ENCODE measurements at regions not wholly inside any gene's neighbourhood (a gene's known extent, or its start where the extent isn't known, plus 50 kb on each side); places are given as distances from the start of the nearest gene placed in this dataset.
"Not testable (repeated sequence)": the region's sequence is repeated elsewhere in the genome, so short reads cannot be mapped to it uniquely, and the experiment has no call there.

DNA sequence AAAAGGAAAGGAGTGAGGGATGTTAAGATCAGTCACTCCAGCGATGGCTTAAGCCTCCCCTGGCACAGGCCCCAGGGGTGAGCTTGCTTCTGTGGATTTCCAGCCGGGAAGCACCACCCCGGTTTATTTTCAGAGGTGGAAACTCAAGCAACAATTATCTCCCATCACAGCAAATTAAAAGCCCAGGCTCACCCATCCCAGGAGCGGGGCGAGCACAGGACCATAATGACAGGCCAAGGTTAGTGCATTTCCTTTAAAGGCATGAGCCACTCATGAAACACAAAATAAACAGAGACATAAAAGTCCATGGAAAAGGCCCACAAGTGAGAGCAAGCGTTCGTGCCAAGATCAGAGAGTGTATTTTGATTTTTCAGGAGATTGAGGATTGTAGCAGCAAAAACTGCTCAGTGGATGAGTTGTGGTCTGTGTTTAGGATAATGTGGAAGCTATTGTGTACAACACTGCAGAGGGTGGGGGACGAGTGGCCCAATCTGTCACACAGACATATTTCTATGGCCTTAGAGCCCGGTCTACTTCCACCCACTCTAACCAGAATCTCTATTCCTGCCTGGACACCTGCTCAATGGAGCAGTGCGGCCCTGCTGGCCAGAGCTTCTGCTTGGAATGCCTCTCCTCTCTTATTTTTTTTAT is 111.4 kb upstream of the CDC42EP3 start:
- DNase-seq = no peak

- DNase-seq = no peak
Measured at GRCh38 chr2:37783545-37783944, 112.1 kb upstream of the CDC42EP3 start.

- DNase-seq = no peak
Measured at GRCh38 chr2:37784071-37784758, 112.8 kb upstream of the CDC42EP3 start.

- no peak for DNase-seq
Measured at GRCh38 chr2:37784759-37785149, 113.3 kb upstream of the CDC42EP3 start.

- no peak for DNase-seq
Measured at GRCh38 chr2:37786191-37786698, 114.8 kb upstream of the CDC42EP3 start.

- no peak for DNase-seq
Measured at GRCh38 chr2:37786854-37787253, 115.4 kb upstream of the CDC42EP3 start.

GRCh38 chr2:37788602-37789209 is 117.3 kb upstream of the CDC42EP3 start:
- no peak for DNase-seq

GRCh38 chr2:37790019-37790418 is 118.6 kb upstream of the CDC42EP3 start:
- no peak for DNase-seq

DNA sequence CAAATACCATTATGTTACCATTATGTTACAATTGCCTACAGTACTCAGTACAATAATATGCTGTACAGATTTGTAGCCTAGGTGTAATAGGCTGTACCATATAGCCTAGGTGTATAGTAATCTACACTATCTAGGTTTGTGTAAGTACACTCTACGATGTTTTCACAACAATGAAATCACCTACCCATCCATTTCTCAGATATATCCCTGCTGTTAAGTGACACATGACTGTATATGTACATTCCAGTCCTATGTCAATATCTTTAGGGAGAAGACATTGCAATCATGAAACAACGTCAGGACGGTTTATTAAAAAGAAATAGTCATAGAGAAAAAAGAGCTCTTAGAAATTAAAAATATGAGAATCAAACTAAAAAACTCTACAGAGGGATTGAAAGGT is 119.0 kb upstream of the CDC42EP3 start:
- DNase-seq = no peak

DNA sequence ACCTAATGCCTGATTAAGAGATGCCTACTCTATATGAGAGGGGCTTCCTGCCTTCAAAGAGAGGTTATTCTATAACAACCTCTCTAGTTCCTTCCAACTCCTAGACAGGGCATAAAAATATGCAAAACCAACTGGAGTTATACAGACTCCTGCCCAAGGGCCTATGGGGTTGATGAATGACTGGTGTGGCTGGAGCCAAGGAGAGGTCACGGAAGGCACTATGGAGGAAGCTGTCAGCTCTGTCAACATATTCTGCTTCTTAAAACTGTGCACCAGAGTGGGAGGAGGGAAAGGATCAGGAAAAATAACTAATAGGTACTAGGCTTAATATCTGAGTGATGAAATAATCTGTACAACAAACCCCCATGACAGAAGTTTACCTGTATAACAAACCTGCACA is 120.9 kb upstream of the CDC42EP3 start:
- no peak for DNase-seq

DNA sequence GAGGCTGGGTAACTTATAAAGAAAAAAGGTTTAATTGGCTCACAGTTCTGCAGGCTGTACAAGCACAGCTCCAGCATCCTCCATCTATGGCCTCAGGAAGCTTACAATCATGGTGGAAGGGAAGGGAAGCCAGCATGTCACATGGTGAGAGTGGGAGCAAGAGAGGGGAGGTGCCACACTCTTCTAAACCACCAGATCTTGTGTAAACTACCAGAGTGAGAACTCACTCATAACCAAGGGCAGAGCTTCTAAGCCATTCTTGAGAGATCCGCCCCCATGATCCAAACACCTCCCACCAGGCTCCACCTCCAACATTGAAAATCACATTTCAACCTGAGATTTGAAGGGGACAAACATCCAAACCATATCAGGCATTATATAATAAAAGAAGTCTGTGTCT is 121.6 kb upstream of the CDC42EP3 start:
- no peak for DNase-seq

DNA sequence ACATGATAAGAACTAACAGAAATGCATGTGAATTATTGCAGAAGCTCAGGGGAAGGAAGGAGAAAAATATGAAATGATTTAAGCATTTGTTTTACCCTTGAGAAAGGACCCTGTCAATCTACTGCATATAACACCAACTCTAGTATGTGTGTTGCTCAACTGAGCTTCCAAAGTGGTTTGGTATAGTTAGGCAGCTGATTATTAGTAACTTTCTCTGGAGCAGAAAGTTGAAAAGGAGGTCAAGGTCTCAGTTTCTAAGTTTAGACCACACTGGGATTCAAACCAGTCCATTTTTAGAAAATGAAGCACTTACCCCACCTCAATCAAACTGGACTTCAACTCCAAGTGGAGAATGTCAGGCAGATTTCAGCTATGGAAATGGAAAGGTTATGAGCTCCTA is 123.3 kb upstream of the CDC42EP3 start:
- DNase-seq = no peak

DNA sequence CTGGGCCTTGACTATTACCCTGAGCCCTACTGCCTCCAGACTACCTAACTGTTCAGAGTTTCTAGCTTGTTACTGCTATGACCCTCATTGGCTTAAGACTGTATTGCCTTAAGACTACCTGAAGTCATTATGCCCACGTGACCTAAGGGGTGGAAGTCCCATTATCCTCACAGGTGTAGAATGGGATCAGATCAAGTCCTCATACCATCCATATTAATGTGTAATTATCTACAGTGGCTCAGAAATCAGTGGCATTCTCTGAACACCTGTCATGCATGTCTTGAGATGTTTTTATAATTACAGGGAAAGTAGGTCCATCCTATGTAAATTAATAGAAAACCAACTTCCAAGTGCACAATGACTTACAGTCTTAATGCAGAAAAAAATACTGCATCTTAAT is 124.0 kb upstream of the CDC42EP3 start:
- DNase-seq = no peak

GRCh38 chr2:37795938-37796337 is 124.5 kb upstream of the CDC42EP3 start:
- DNase-seq = no peak

GRCh38 chr2:37796481-37796880 is 125.0 kb upstream of the CDC42EP3 start:
- no peak for DNase-seq

DNA sequence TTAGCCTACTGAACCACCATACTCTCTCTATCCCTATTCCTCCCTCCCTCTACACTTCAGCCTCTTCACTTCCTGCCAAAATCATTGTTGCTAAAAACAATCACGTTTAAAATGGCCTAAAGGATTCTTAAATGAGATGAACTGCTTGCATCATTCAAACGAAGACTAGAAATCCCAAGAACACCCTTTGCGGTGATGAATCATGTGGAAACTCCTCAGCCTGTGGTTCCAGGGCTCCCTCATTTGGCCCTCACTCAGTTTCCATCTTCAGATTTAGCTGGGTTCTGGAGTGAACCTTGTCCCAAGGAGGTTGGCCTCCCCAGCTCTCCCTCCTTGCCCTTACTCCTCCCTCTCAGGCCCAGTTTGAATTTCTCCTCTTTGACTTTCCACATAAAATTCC is 125.6 kb upstream of the CDC42EP3 start:
- no peak for DNase-seq

DNA sequence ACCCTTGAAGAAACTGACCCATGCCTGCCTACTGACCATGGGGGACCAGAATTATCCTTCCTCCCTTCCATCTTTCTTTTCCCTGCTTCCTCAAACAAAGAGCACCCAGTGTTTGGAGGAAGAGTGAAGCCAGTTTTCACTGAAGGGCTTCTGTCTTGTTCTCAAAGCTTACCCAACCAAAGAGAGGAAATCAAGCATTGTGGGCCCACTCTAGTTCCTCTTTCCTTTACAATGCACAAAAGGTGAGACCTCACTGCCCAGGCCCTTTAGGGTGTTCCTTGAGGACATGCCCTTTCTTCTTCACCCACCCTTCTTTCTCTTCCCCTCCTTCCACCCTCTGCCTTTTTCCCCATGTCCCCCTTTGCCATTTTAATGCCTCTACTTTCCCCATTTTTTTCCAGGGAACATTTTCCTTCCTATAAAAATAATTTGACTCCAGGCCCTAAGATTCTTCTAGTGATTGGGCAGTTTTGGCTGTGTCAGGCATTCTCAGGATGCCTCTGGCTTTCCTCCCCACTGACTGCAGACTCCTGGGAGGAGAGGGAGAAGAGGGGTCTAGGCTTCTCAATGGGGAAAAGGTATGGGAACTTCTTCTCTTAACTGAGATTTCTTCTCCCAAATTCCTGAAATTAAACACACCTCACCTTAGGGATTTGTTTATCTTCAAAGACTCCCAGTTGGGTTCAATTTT is 126.6 kb upstream of the RMDN2 start:
- DNase-seq = peak; percentile 26

- no peak for DNase-seq
Measured at GRCh38 chr2:37800176-37800858, 124.8 kb upstream of the RMDN2 start.

DNA sequence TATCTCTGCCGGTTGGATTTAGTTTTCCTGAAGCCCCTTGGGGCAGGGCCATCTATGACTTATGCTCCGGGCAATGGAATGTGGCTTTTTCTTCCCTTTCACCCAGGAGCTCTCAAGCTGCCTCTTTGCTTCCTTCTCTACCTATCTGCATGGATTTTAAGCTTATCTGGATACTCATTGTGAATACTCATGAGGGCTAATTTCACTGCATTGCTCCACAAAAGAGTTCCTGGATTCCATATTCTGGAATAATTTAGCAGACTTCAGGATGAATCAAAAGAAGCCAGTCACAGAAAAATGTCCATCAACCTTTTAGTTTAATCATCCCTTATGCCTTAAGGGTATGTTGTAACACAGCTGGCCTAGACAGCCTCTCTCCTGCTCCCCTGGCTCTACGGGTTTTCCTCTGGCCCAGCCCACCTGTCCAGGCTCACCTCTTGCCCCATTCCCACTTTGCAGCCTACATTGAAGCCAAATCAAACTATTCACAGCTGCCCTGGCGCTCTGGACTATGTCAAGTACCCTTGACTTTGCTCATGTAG is 122.8 kb upstream of the RMDN2 start:
- no peak for DNase-seq

- no peak for DNase-seq
Measured at GRCh38 chr2:37802899-37803379, 122.1 kb upstream of the RMDN2 start.

- not testable (repeated sequence) for DNase-seq
Measured at GRCh38 chr2:37806004-37806403, 119.1 kb upstream of the RMDN2 start.

DNA sequence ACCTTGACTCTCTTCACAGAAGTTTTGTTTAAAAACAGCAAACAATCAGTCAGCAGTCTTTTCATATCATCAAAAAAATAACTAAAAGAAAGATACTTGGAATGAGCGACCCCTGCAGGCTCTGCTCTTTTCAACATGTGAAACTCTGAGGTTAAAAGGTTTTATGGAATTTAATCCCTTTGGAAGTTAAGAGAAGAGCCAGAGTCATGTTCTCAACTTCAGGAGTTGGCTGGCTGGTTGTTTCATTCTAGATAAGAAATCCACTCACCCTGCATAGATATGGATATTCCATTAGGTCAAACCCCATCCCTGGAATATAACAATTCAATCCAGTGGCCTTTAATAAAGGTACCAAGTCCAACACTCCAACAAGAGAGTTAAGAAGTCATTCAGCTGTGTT is 115.6 kb upstream of the RMDN2 start:
- no peak for DNase-seq
